Panc1 (cell line): ENCODE measurements at regions not wholly inside any gene's neighbourhood (a gene's known extent, or its start where the extent isn't known, plus 50 kb on each side); places are given as distances from the start of the nearest gene placed in this dataset.

ENCODE experiments used
- TF ChIP-seq, protein P1 (sequence below): fragments of 450-650 bp; IDR thresholded peaks from 2 replicates; pipeline ENCODE4 v1.5.1; 2017; ENCODE audit warnings: mild to moderate bottlenecking
- TF ChIP-seq, protein P2 (sequence below), 2 experiments: IDR thresholded peaks; 2 replicates each; pipeline ENCODE4 v1.6.1; 2011 to 2012; ENCODE audit warnings: low read depth in 2 of 2, control low read depth in 1 of 2, low read length in 1 of 2, mild to moderate bottlenecking in 1 of 2, moderate library complexity in 1 of 2; ENCODE audit not compliant: insufficient read depth in 1 of 2

DNA sequence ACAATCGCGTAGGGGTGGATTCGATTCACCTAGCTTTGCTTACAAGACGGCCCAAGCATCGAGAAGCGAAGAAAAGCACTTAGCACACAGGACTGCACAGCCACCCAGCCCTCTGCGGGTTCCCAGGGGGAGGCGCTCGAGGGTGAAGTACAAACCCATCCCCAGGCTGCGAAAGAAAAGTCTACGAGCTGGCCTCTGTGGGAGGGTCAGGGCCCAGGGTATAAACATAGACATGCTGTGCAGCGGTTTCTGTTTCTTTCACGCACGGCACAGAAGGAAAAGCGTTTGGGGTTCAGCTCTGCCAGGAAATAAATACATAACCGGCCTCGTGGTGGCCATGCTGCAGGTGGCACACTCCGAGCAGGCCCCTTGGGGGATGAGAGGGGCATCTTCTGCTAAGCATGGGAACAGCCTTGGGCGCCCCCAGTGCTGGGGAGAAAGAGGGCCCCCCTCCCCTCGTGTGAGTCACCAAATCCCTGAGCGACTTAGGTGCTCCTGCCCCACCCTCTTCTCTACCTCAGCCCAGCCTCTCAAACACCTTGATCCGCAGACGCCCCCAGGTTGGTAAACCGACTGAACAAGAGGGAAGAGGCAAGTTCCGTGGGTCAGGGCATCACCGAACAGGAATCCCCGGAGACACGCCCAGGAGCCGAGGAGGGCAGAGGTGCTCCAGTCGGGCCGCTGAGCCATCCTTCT, 91.6 kb upstream of the RIPOR2 start:
- TF ChIP-seq, protein P1, sequence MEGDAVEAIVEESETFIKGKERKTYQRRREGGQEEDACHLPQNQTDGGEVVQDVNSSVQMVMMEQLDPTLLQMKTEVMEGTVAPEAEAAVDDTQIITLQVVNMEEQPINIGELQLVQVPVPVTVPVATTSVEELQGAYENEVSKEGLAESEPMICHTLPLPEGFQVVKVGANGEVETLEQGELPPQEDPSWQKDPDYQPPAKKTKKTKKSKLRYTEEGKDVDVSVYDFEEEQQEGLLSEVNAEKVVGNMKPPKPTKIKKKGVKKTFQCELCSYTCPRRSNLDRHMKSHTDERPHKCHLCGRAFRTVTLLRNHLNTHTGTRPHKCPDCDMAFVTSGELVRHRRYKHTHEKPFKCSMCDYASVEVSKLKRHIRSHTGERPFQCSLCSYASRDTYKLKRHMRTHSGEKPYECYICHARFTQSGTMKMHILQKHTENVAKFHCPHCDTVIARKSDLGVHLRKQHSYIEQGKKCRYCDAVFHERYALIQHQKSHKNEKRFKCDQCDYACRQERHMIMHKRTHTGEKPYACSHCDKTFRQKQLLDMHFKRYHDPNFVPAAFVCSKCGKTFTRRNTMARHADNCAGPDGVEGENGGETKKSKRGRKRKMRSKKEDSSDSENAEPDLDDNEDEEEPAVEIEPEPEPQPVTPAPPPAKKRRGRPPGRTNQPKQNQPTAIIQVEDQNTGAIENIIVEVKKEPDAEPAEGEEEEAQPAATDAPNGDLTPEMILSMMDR = no peak
- TF ChIP-seq, protein P2, sequence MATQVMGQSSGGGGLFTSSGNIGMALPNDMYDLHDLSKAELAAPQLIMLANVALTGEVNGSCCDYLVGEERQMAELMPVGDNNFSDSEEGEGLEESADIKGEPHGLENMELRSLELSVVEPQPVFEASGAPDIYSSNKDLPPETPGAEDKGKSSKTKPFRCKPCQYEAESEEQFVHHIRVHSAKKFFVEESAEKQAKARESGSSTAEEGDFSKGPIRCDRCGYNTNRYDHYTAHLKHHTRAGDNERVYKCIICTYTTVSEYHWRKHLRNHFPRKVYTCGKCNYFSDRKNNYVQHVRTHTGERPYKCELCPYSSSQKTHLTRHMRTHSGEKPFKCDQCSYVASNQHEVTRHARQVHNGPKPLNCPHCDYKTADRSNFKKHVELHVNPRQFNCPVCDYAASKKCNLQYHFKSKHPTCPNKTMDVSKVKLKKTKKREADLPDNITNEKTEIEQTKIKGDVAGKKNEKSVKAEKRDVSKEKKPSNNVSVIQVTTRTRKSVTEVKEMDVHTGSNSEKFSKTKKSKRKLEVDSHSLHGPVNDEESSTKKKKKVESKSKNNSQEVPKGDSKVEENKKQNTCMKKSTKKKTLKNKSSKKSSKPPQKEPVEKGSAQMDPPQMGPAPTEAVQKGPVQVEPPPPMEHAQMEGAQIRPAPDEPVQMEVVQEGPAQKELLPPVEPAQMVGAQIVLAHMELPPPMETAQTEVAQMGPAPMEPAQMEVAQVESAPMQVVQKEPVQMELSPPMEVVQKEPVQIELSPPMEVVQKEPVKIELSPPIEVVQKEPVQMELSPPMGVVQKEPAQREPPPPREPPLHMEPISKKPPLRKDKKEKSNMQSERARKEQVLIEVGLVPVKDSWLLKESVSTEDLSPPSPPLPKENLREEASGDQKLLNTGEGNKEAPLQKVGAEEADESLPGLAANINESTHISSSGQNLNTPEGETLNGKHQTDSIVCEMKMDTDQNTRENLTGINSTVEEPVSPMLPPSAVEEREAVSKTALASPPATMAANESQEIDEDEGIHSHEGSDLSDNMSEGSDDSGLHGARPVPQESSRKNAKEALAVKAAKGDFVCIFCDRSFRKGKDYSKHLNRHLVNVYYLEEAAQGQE (IDR thresholded peaks at IDR 0.05; ENCODE audit: insufficient read depth in 1 of 2, low read depth in 2 of 2, low read length in 1 of 2) = no peak
